HEK293 (cell line): ENCODE measurements at regions not wholly inside any gene's neighbourhood (a gene's known extent, or its start where the extent isn't known, plus 50 kb on each side); places are given as distances from the start of the nearest gene placed in this dataset.
"Not testable (repeated sequence)": the region's sequence is repeated elsewhere in the genome, so short reads cannot be mapped to it uniquely, and the experiment has no call there.

Experiments used
- BCL11A ChIP-seq: fragments of 450-650 bp; formaldehyde crosslinking; IDR thresholded peaks from 2 replicates; pipeline ENCODE4 v1.5.1; 2016; ENCODE audit warnings: low read depth, missing biosample characterization, missing genetic modification characterization
- CTCF ChIP-seq: fragments of 450-650 bp; formaldehyde crosslinking; IDR thresholded peaks from 2 replicates; pipeline ENCODE4 v1.5.1; 2016; ENCODE audit warnings: missing biosample characterization, missing genetic modification characterization
- GLI2 ChIP-seq: fragments of 450-650 bp; formaldehyde crosslinking; IDR thresholded peaks from 2 replicates; pipeline ENCODE4; 2017; ENCODE audit warnings: missing biosample characterization, missing genetic modification characterization, low read depth, borderline replicate concordance
- PBX3 ChIP-seq: sonication (generic); formaldehyde crosslinking; IDR thresholded peaks from 2 replicates; pipeline ENCODE4 v1.8.1; 2022; ENCODE audit warnings: mild to moderate bottlenecking, moderate library complexity, missing genetic modification reagents
- YY1 ChIP-seq: fragments of 450-650 bp; formaldehyde crosslinking; IDR thresholded peaks from 2 replicates; pipeline ENCODE4 v1.5.1; 2018; ENCODE audit warnings: missing biosample characterization, missing genetic modification characterization
- ZBTB8A ChIP-seq: fragments of 450-650 bp; formaldehyde crosslinking; IDR thresholded peaks from 2 replicates; pipeline ENCODE4 v1.5.1; 2016; ENCODE audit warnings: missing biosample characterization, missing genetic modification characterization
- ZNF202 ChIP-seq: fragments of 450-650 bp; formaldehyde crosslinking; IDR thresholded peaks from 2 replicates; pipeline ENCODE4 v1.5.1; 2016; ENCODE audit warnings: missing biosample characterization, missing genetic modification characterization, borderline replicate concordance
- ZNF274 ChIP-seq, 2 experiments: fragments of 200-500 bp in 1 of 2; fragments of 450-650 bp in 1 of 2; sonication (Bioruptor generic) in 1 of 2; formaldehyde crosslinking in 1 of 2; IDR thresholded peaks; 2 replicates each; pipeline versions ENCODE4 v1.5.1 to v1.6.1; 2014 to 2016; ENCODE audit warnings: borderline replicate concordance in 1 of 2, inconsistent platforms in 1 of 2, low read length in 1 of 2, missing biosample characterization in 1 of 2, missing genetic modification characterization in 1 of 2
- ZNF280D ChIP-seq: fragments of 450-650 bp; formaldehyde crosslinking; IDR thresholded peaks from 2 replicates; pipeline ENCODE4 v1.5.1; 2016; ENCODE audit warnings: missing biosample characterization, missing genetic modification characterization
- ZNF292 ChIP-seq: fragments of 450-650 bp; formaldehyde crosslinking; IDR thresholded peaks from 2 replicates; pipeline ENCODE4 v1.5.1; 2016; ENCODE audit warnings: low read depth, missing biosample characterization, missing genetic modification characterization, borderline replicate concordance
- ZNF692 ChIP-seq: fragments of 450-650 bp; formaldehyde crosslinking; IDR thresholded peaks from 2 replicates; pipeline ENCODE4 v1.5.1; 2016; ENCODE audit warnings: missing biosample characterization, missing genetic modification characterization
- ZNF76 ChIP-seq: fragments of 450-650 bp; formaldehyde crosslinking; IDR thresholded peaks from 2 replicates; pipeline ENCODE4; 2016; ENCODE audit warnings: low read depth, missing biosample characterization, missing genetic modification characterization, borderline replicate concordance
- ZNF785 ChIP-seq: fragments of 450-650 bp; formaldehyde crosslinking; IDR thresholded peaks from 2 replicates; pipeline ENCODE4 v1.5.1; 2016; ENCODE audit warnings: missing biosample characterization, missing genetic modification characterization
- ZSCAN4 ChIP-seq: fragments of 450-650 bp; formaldehyde crosslinking; IDR thresholded peaks from 2 replicates; pipeline ENCODE4 v1.5.1; 2017; ENCODE audit warnings: missing biosample characterization, missing genetic modification characterization

GRCh38 chr4:118633476-118633875 is 51.7 kb upstream of the METTL14 start:
- TF ChIP-seq ZNF280D (tag by site-specific recombination); CTCF (tag by site-specific recombination); YY1 (tag by site-specific recombination); ZSCAN4 (tag by site-specific recombination); PBX3 (CRISPR knock-in tag); ZBTB8A; ZNF785 (tag by site-specific recombination); ZNF274 (IDR thresholded peaks at IDR 0.05; ENCODE audit: low read length); ZNF274 (tag by site-specific recombination; IDR thresholded peaks at IDR 0.05; ENCODE audit: borderline replicate concordance); GLI2 (tag by site-specific recombination); ZNF292 (tag by site-specific recombination); BCL11A (tag by site-specific recombination); ZNF202 (tag by site-specific recombination); ZNF692; ZNF76 (tag by site-specific recombination): not testable (repeated sequence)
